22Rv1 (cell line): ENCODE measurements at regions not wholly inside any gene's neighbourhood (a gene's known extent, or its start where the extent isn't known, plus 50 kb on each side); places are given as distances from the start of the nearest gene placed in this dataset.

Experiments
- ZFX ChIP-seq: fragments of 450-650 bp; IDR thresholded peaks from 2 replicates; pipeline ENCODE4 v1.6.1; 2017; ENCODE audit warnings: antibody characterized with exemption, borderline replicate concordance
- TF ChIP-seq, protein P1 (sequence below): fragments of 450-650 bp; IDR thresholded peaks from 2 replicates; pipeline ENCODE4 v1.5.1; 2017; ENCODE audit warnings: mild to moderate bottlenecking

GRCh38 chr10:118939211-118940007 is 90.1 kb upstream of the NANOS1 start:
- TF ChIP-seq, protein P1, sequence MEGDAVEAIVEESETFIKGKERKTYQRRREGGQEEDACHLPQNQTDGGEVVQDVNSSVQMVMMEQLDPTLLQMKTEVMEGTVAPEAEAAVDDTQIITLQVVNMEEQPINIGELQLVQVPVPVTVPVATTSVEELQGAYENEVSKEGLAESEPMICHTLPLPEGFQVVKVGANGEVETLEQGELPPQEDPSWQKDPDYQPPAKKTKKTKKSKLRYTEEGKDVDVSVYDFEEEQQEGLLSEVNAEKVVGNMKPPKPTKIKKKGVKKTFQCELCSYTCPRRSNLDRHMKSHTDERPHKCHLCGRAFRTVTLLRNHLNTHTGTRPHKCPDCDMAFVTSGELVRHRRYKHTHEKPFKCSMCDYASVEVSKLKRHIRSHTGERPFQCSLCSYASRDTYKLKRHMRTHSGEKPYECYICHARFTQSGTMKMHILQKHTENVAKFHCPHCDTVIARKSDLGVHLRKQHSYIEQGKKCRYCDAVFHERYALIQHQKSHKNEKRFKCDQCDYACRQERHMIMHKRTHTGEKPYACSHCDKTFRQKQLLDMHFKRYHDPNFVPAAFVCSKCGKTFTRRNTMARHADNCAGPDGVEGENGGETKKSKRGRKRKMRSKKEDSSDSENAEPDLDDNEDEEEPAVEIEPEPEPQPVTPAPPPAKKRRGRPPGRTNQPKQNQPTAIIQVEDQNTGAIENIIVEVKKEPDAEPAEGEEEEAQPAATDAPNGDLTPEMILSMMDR: no peak
- no peak for TF ChIP-seq ZFX
